ENCODE measurements at regions not wholly inside any gene's neighbourhood (a gene's known extent, or its start where the extent isn't known, plus 50 kb on each side); places are given as distances from the start of the nearest gene placed in this dataset.

- no peak overlapping the region for H3K27ac ChIP-seq (ENCODE audit: low read depth, low read length)
- H3K79me2 ChIP-seq (ENCODE audit: control insufficient read depth, low read length) = no peaks in the 10 kb centered on the region
Observed at GRCh38 chr16:7085776-7086175, 246.9 kb upstream of the RBFOX1 start.

GRCh38 chr16:7083096-7083495, 249.5 kb upstream of the RBFOX1 start:
- no peaks in the 10 kb centered on the region for H3K36me3 ChIP-seq (ENCODE audit: control insufficient read depth, low read length)
- H3K27me3 ChIP-seq (ENCODE audit: control insufficient read depth, low read length) = no peaks in the 10 kb centered on the region
- no peaks in the 10 kb centered on the region for H3K9me2 ChIP-seq (replicated peaks; ENCODE audit: control insufficient read depth, low read length)
- H3K9me3 ChIP-seq (ENCODE audit: control insufficient read depth, insufficient read depth, low read length) = no peaks in the 10 kb centered on the region
- H3K4me1 ChIP-seq (ENCODE audit: control insufficient read depth, low read length) = no peaks in the 10 kb centered on the region
- no peak overlapping the region for H3K4me2 ChIP-seq (ENCODE audit: low read length)
- H3F3A ChIP-seq (ENCODE audit: control insufficient read depth, insufficient read depth) = no peaks in the 10 kb centered on the region
- H3K27ac ChIP-seq (ENCODE audit: low read depth, low read length) = no peak overlapping the region
- H3K4me3 ChIP-seq (ENCODE audit: low read length) = no peak overlapping the region
- no peak for TF ChIP-seq CTCF (IDR thresholded peaks at IDR 0.05; ENCODE audit: low read depth, low read length, poor library complexity, severe bottlenecking)
- no peak for TF ChIP-seq EZH2phosphoT487 (IDR thresholded peaks at IDR 0.05; ENCODE audit: borderline replicate concordance, low read length)
- no peaks in the 10 kb centered on the region for H4K20me1 ChIP-seq (ENCODE audit: control insufficient read depth, insufficient read depth, low read depth, low read length)
- H3K79me2 ChIP-seq (ENCODE audit: control insufficient read depth, low read length) = no peaks in the 10 kb centered on the region

More at GRCh38 chr16:7085776-7086175, 246.9 kb upstream of the RBFOX1 start:
- TF ChIP-seq EZH2phosphoT487 (IDR thresholded peaks at IDR 0.05; ENCODE audit: borderline replicate concordance, low read length) (no peak), CTCF (IDR thresholded peaks at IDR 0.05; ENCODE audit: low read depth, low read length, poor library complexity, severe bottlenecking) (no peak)
- Histone ChIP-seq H3K4me3 (ENCODE audit: low read length) (no peak overlapping the region), H3F3A (ENCODE audit: control insufficient read depth, insufficient read depth) (no peaks in the 10 kb centered on the region), H4K20me1 (ENCODE audit: control insufficient read depth, insufficient read depth, low read depth, low read length) (no peaks in the 10 kb centered on the region), H3K36me3 (ENCODE audit: control insufficient read depth, low read length) (no peaks in the 10 kb centered on the region), H3K27me3 (ENCODE audit: control insufficient read depth, low read length) (no peaks in the 10 kb centered on the region), H3K4me1 (ENCODE audit: control insufficient read depth, low read length) (no peaks in the 10 kb centered on the region), H3K9me3 (ENCODE audit: control insufficient read depth, insufficient read depth, low read length) (no peaks in the 10 kb centered on the region), H3K4me2 (ENCODE audit: low read length) (no peak overlapping the region), H3K9me2 (replicated peaks; ENCODE audit: control insufficient read depth, low read length) (no peaks in the 10 kb centered on the region)

GRCh38 chr16:7077636-7078035, 255.0 kb upstream of the RBFOX1 start:
- Histone ChIP-seq H3K4me3 (ENCODE audit: low read length) (no peak overlapping the region), H3K36me3 (ENCODE audit: control insufficient read depth, low read length) (no peaks in the 10 kb centered on the region), H3K4me1 (ENCODE audit: control insufficient read depth, low read length) (no peaks in the 10 kb centered on the region), H3K27ac (ENCODE audit: low read depth, low read length) (no peak overlapping the region), H3K27me3 (ENCODE audit: control insufficient read depth, low read length) (no peaks in the 10 kb centered on the region), H3K9me3 (ENCODE audit: control insufficient read depth, insufficient read depth, low read length) (no peaks in the 10 kb centered on the region), H3K79me2 (ENCODE audit: control insufficient read depth, low read length) (no peaks in the 10 kb centered on the region), H4K20me1 (ENCODE audit: control insufficient read depth, insufficient read depth, low read depth, low read length) (no peaks in the 10 kb centered on the region), H3K4me2 (ENCODE audit: low read length) (no peak overlapping the region), H3K9me2 (replicated peaks; ENCODE audit: control insufficient read depth, low read length) (no peaks in the 10 kb centered on the region), H3F3A (ENCODE audit: control insufficient read depth, insufficient read depth) (no peaks in the 10 kb centered on the region)
- TF ChIP-seq EZH2phosphoT487 (IDR thresholded peaks at IDR 0.05; ENCODE audit: borderline replicate concordance, low read length) = no peak
- TF ChIP-seq CTCF (IDR thresholded peaks at IDR 0.05; ENCODE audit: low read depth, low read length, poor library complexity, severe bottlenecking) = no peak
